Small intestine (tissue), 7 donors: ENCODE measurements at regions not wholly inside any gene's neighbourhood (a gene's known extent, or its start where the extent isn't known, plus 50 kb on each side); places are given as distances from the start of the nearest gene placed in this dataset.

Experiments
- DNase-seq, 2 donors: peaks; one replicate each; pipeline versions ENCODE4 v3.0.0 to v3.0.0-alpha.2; 2013
- FAIRE-seq: peaks from 2 replicates; lab custom pipeline; 2012; peaks lifted over from hg19 to GRCh38; lab: Jason Lieb, UNC
- H3K27ac ChIP-seq, 3 donors: one replicate each; pipeline ENCODE4 v1.5.1; 2013; ENCODE audit warnings: low read length in 2 of 3, mild to moderate bottlenecking in 2 of 3, control low read depth in 1 of 3, inconsistent platforms in 1 of 3, low read depth in 1 of 3, moderate library complexity in 1 of 3
- H3K27me3 ChIP-seq, 3 donors: one replicate each; pipeline ENCODE4 v1.6.1; 2013; ENCODE audit warnings: low read length in 3 of 3, inconsistent platforms in 1 of 3; ENCODE audit not compliant: control insufficient read depth in 3 of 3, insufficient read depth in 3 of 3
- H3K36me3 ChIP-seq, 3 donors: one replicate each; pipeline ENCODE4 v1.6.1; 2013; ENCODE audit warnings: low read length in 3 of 3, inconsistent platforms in 1 of 3, low read depth in 1 of 3, mild to moderate bottlenecking in 1 of 3, moderate library complexity in 1 of 3; ENCODE audit not compliant: control insufficient read depth in 3 of 3, insufficient read depth in 2 of 3
- H3K4me1 ChIP-seq, 3 donors: one replicate each; pipeline ENCODE4 v1.6.1; 2013; ENCODE audit warnings: low read length in 2 of 3, inconsistent platforms in 1 of 3, low read depth in 1 of 3, mild to moderate bottlenecking in 1 of 3, moderate library complexity in 1 of 3; ENCODE audit not compliant: control insufficient read depth in 3 of 3, insufficient read depth in 2 of 3
- H3K4me3 ChIP-seq, 3 donors: one replicate each; pipeline ENCODE4 v1.5.1; 2013; ENCODE audit warnings: low read length in 3 of 3, control low read depth in 1 of 3, inconsistent platforms in 1 of 3, low read depth in 1 of 3, mild to moderate bottlenecking in 1 of 3, moderate library complexity in 1 of 3
- H3K9me3 ChIP-seq, 2 donors: one replicate each; pipeline ENCODE4 v1.6.1; 2013; ENCODE audit warnings: low read depth in 1 of 2, low read length in 1 of 2; ENCODE audit not compliant: control insufficient read depth in 2 of 2, insufficient read depth in 1 of 2
- WGBS, 3 donors: extraction: QIAGEN DNeasy Blood & Tissue Kit; methylation state at CpG; one replicate each; pipeline ENCODE4 v1.1.7; 2013; 5-methylcytosine and 5-hydroxymethylcytosine counted together
- donor health status: healthy with polysubstance abuse.
- donor health status: control.
- donor health status: control.
- donor health status: Bipolar disorder and iron deficiency.
- donor health status: healthy.

DNA sequence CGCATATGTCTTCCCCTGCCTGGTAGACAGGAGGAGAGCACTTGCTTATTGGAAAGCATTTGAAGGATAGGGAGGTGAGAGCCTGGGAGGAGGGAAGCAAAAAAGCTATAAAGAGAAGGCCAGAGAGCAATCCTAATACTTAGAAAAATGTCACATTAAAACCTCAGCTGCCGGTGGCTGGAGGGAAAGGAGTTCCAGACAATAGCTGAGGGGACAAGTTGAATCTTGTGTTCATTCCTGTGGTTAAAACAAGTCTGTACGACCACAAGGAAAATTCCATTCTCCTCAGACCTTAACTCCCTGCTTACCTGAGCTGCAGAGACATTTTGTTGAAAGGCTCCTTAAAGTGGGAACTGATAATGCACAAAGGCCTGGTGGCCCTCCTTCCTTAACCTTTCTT, 218.8 kb upstream of the CAMK1G start:
- Histone ChIP-seq H3K4me1 (peaks cover 0 to 6% (median 0%) of the 10 kb centered on the region in 3 donors), H3K9me3 (peaks cover 0 to 3% of the 10 kb centered on the region in 2 donors), H3K27ac (no peak overlapping the region), H3K4me3 (no peak overlapping the region), H3K27me3 (no peaks in the 10 kb centered on the region), H3K36me3 (no peaks in the 10 kb centered on the region)
- no peak for DNase-seq
- FAIRE-seq: no peak
- 63 to 85% (median 74%) methylated on average over 3 of the region's 3 CpGs for WGBS, 3 donors

DNA sequence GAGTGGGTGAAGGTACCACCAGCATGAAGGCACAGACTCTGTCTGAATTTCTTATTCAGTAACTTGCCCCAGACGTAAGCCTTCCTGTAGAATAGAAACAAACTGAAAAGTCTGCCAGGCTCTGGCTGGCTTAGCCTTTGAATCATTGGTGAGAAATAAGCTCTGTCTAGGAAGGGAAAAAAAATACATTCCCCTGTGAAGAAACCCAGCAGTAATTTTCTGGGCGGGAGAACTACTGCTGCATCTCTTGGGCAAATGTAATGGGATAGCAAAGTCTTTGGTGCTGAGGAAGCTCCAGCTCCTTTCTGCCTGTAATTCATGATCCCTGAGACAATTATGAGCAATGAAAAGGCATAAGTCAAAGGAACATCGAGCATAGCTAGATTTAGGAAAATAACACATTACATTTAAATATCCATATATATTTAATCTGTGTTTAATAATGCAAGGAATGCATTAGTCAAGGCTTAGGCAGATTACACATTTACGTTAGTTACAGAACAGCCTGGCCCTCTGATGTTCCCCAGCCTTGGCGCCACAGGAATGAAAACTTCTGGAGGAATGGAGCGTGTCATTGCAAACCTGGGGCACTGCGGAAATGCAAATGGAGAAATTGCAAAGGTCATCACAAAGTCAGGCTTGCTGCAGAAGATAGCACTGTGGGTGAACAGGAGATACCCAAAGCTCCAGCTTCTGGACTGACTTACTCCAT, 216.3 kb upstream of the CAMK1G start:
- no peak overlapping the region for H3K27ac ChIP-seq
- peaks cover 0 to 3% of the 10 kb centered on the region in 2 donors for H3K9me3 ChIP-seq
- FAIRE-seq: no peak
- no peaks in the 10 kb centered on the region for H3K27me3 ChIP-seq
- WGBS, 3 donors: 79 to 86% (median 83%) methylated on average over 7 of the region's 7 CpGs
- peaks cover 0 to 6% (median 0%) of the 10 kb centered on the region in 3 donors for H3K4me1 ChIP-seq
- H3K36me3 ChIP-seq: no peaks in the 10 kb centered on the region
- no peak for DNase-seq
- H3K4me3 ChIP-seq: no peak overlapping the region

DNA sequence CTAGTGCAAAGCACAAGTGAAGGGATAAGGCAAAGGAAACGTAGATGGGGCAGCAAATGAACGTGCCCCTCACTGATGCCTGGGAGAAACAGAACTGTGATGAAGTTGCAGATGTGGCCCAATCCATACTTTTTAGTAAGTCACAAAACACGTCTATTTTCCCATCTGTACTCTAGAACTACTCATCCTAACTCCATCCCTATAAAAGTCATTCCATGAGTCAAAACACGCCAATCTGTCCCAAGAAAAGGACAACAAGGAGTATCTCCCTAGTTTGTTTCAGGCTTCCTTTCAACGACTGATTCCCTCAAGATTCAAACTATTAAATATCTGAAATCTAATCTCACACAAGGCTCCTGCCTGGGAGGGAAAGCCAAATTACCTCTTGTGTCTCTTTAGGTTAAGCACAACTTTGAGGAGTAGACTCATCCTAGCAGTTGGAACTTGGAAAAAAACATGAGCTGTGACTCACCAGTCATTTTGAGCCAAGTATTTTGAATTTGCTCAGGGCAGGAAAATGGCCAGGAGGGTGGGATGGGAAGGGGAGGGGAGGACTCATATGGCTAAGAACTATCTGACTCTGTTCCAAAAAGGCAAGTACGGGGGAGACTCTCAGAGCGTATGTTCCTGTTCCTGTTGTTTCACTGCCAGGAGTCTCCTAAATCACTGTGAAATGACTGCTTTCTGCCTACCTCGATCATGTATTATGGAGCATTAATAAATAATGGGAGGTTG, 214.5 kb upstream of the CAMK1G start:
- H3K9me3 ChIP-seq: peaks cover 0 to 3% of the 10 kb centered on the region in 2 donors
- 66 to 69% (median 67%) methylated on average over 8 of the region's 8 CpGs for WGBS, 3 donors
- no peak overlapping the region for H3K27ac ChIP-seq
- no peaks in the 10 kb centered on the region for H3K27me3 ChIP-seq
- no peak overlapping the region for H3K4me3 ChIP-seq
- no peak for FAIRE-seq
- H3K4me1 ChIP-seq: no peaks in the 10 kb centered on the region
- no peak for DNase-seq
- H3K36me3 ChIP-seq: no peaks in the 10 kb centered on the region

- Histone ChIP-seq H3K36me3 (no peaks in the 10 kb centered on the region), H3K27ac (no peak overlapping the region), H3K4me3 (no peak overlapping the region), H3K9me3 (peaks cover 0 to 2% of the 10 kb centered on the region in 2 donors), H3K4me1 (no peaks in the 10 kb centered on the region), H3K27me3 (no peaks in the 10 kb centered on the region)
- FAIRE-seq: no peak
- DNase-seq: no peak
- 77 to 87% (median 79%) methylated on average over 6 of the region's 6 CpGs for WGBS, 3 donors
Observed at GRCh38 chr1:209370241-209370995, 213.1 kb upstream of the CAMK1G start.

DNA sequence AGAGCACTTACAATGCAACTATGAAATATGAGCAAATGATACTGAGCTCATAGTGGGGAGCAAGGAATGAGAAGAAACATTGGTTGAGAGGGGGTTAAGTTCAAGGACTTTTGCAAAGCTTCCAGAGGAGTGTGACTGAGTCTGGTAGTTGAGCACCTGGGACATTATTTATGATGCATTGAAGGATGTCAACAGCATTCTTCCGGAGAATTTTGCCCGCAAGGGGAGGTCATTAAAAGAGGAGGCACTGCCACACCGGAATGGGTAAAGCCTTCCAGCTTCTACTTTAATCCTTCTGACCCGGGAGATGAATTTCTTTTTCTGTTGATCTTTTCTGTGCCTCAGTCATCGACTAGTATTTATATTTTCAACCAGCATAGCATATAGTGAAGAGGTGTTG, 208.4 kb upstream of the CAMK1G start:
- 78 to 80% (median 79%) methylated on average over 5 of the region's 5 CpGs for WGBS, 3 donors
- FAIRE-seq: no peak
- no peak for DNase-seq

DNA sequence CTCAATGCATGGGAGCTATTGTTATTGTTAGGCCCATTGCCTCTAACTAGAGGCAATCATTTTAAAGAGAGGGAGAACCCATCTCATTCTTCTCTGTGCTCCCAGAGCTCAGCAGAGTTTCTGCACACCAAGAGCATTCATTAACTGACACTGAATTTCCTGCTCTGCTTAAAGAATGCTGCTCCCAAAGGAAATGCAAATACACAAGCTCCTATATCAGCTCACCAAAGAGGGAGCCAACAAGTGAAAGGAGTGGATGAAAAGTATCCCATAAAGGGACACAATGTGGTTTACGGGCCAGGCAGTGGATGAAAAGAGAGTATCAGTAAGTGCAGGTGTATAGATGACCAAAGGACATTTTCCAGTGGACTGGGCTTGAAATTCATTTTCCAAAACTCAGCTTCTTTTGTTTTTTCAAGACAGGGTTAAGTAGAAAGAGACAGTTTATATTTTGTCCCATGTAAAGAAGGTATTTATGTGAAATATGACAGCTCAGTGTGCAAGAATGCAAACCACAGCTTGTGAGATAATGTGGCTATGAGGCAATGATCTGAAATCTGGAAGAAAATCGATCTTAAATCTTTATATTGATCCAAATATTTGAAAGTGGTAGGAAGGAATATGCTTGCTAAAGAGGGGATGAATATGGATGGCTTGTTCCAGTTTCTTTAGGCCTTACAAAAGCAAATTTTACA, 207.7 kb upstream of the CAMK1G start:
- no peak for FAIRE-seq
- Histone ChIP-seq H3K36me3 (no peaks in the 10 kb centered on the region), H3K4me3 (no peak overlapping the region), H3K4me1 (no peaks in the 10 kb centered on the region), H3K27ac (no peak overlapping the region), H3K27me3 (no peaks in the 10 kb centered on the region), H3K9me3 (no peaks in the 10 kb centered on the region)
- DNase-seq: no peak
- WGBS, 3 donors: 48 to 63% (median 56%) methylated on average over 2 of the region's 2 CpGs

More for the DNA sequence above, 208.4 kb upstream of the CAMK1G start:
- H3K27ac ChIP-seq: no peak overlapping the region
- no peaks in the 10 kb centered on the region for H3K27me3 ChIP-seq
- no peaks in the 10 kb centered on the region for H3K36me3 ChIP-seq
- H3K4me1 ChIP-seq: no peaks in the 10 kb centered on the region
- no peak overlapping the region for H3K4me3 ChIP-seq
- no peaks in the 10 kb centered on the region for H3K9me3 ChIP-seq

- Histone ChIP-seq H3K4me1 (no peaks in the 10 kb centered on the region), H3K9me3 (no peaks in the 10 kb centered on the region), H3K36me3 (no peaks in the 10 kb centered on the region), H3K4me3 (no peak overlapping the region), H3K27me3 (no peaks in the 10 kb centered on the region), H3K27ac (no peak overlapping the region)
- DNase-seq (no peak), FAIRE-seq (no peak)
Observed at GRCh38 chr1:209376774-209377173, 206.7 kb upstream of the CAMK1G start.

- 57 to 74% (median 58%) methylated on average over 2 of the region's 2 CpGs for WGBS, 3 donors
- Histone ChIP-seq H3K36me3 (no peaks in the 10 kb centered on the region), H3K4me3 (no peak overlapping the region), H3K27ac (no peak overlapping the region), H3K4me1 (no peaks in the 10 kb centered on the region), H3K27me3 (no peaks in the 10 kb centered on the region), H3K9me3 (no peaks in the 10 kb centered on the region)
- FAIRE-seq (no peak), DNase-seq (no peak)
Observed at GRCh38 chr1:209377995-209378394, 205.5 kb upstream of the CAMK1G start.
